SU-DHL-6 (cell line): ENCODE measurements at regions not wholly inside any gene's neighbourhood (a gene's known extent, or its start where the extent isn't known, plus 50 kb on each side); places are given as distances from the start of the nearest gene placed in this dataset.

Experiments used
- CTCF ChIP-seq: fragments of 200-600 bp; sonication (generic); IDR thresholded peaks from one replicate; pipeline ENCODE4 v1.5.1; 2017; ENCODE audit warnings: antibody characterized with exemption, mild to moderate bottlenecking, low read length, moderate library complexity; ENCODE audit not compliant: insufficient read depth, poor library complexity, severe bottlenecking
- EZH2phosphoT487 ChIP-seq: fragments of 200-600 bp; sonication (generic), shearing (Covaris generic); conservative IDR thresholded peaks from 2 replicates; pipeline ENCODE4 v1.6.1; 2018; ENCODE audit warnings: mild to moderate bottlenecking, antibody characterized with exemption, low read length, moderate library complexity, mixed read lengths

GRCh38 chr5:9710069-9710468, 79.9 kb upstream of the TAS2R1 start:
- TF ChIP-seq CTCF (no peak), EZH2phosphoT487 (no peak)
